Astrocyte of the spinal cord (primary cell): ENCODE measurements at regions not wholly inside any gene's neighbourhood (a gene's known extent, or its start where the extent isn't known, plus 50 kb on each side); places are given as distances from the start of the nearest gene placed in this dataset.

Source experiments
- DNase-seq: peaks from one replicate; pipeline ENCODE4 v3.0.0; 2011; ENCODE audit warnings: low read depth, low spot score
- H3K4me3 ChIP-seq: 2 replicates; pipeline ENCODE4 v1.5.1; 2011; ENCODE audit warnings: low read depth, mild to moderate bottlenecking, low read length, moderate library complexity
- in situ Hi-C: cut with HindIII; loops from 2 replicates; pipeline ENCODE4 v1.10.0; 2017; ENCODE audit warnings: low sequenced_read_pairs
- TF ChIP-seq, protein P1 (sequence below): IDR thresholded peaks from 2 replicates; pipeline ENCODE4 v1.5.1; 2012; ENCODE audit warnings: low read depth, mild to moderate bottlenecking, low read length, inconsistent platforms

DNA sequence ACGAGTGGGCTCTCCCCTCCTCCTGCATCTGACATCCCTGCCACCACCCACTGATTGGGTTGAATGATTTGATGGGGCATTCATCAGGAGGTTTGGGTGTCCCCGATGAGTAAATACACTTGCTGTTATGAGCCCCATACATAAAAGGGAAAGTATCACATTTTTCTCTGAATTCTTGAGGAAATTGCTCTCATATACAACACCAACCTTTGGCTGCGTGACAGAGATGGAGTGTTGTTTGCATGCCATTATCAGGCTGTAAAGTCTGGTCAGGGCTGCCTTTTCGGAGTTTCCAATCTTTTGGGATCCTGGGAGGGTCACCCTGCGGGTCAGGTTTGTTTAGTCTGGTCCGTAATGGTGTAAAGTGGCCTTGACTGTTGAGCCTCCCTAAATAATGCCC is 227.9 kb upstream of the SPRED2 start:
- TF ChIP-seq, protein P1, sequence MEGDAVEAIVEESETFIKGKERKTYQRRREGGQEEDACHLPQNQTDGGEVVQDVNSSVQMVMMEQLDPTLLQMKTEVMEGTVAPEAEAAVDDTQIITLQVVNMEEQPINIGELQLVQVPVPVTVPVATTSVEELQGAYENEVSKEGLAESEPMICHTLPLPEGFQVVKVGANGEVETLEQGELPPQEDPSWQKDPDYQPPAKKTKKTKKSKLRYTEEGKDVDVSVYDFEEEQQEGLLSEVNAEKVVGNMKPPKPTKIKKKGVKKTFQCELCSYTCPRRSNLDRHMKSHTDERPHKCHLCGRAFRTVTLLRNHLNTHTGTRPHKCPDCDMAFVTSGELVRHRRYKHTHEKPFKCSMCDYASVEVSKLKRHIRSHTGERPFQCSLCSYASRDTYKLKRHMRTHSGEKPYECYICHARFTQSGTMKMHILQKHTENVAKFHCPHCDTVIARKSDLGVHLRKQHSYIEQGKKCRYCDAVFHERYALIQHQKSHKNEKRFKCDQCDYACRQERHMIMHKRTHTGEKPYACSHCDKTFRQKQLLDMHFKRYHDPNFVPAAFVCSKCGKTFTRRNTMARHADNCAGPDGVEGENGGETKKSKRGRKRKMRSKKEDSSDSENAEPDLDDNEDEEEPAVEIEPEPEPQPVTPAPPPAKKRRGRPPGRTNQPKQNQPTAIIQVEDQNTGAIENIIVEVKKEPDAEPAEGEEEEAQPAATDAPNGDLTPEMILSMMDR, result no peak
- in situ Hi-C loops, result no loop called here
- H3K4me3 ChIP-seq, result no peak overlapping the region
- DNase-seq, result peak; percentile 16

DNA sequence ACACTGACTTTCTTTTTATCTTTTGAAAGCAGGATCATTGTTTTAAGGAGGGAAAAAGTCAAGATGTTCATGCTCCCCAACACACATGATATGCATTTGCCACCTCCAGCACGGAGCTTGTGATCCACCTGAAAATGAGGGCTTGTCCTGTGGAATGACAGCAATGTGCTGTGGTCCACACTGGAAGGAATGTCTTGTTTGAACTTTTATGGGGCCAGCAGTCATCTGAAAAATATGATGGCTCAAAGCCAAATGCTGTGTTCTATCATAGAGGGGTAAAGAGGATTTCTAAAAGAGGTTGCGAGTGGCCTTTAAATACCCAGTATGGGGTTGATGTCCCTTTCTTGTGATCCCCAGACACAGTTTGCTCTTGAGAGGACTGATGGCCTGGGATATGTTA is 226.5 kb upstream of the SPRED2 start:
- in situ Hi-C loops, result no loop called here
- DNase-seq, result peak; percentile 32
- H3K4me3 ChIP-seq, result no peak overlapping the region
- TF ChIP-seq, protein P1, result no peak

DNA sequence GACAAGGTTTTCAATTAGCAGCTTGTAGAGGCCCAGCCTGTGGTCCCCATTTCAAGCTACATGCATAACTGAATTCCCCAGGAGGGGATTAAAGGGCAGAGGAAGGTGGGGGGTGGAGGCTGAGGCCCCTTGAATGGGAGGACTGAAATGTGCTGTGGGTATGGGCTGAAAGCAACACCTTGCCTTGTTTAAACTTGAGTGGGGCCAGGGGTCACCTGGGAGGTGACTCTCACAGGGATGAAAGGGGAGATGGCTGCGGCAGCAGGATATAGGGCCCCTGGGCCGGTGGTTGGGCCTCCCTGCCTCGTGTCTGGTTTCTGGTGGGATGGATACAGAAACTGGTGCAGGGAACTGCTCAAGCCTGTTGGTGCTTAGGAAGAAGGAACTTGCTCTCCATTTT is 225.9 kb upstream of the SPRED2 start:
- DNase-seq, result no peak
- no peak overlapping the region for H3K4me3 ChIP-seq
- TF ChIP-seq, protein P1, result no peak
- in situ Hi-C loops, result no loop called here

DNA sequence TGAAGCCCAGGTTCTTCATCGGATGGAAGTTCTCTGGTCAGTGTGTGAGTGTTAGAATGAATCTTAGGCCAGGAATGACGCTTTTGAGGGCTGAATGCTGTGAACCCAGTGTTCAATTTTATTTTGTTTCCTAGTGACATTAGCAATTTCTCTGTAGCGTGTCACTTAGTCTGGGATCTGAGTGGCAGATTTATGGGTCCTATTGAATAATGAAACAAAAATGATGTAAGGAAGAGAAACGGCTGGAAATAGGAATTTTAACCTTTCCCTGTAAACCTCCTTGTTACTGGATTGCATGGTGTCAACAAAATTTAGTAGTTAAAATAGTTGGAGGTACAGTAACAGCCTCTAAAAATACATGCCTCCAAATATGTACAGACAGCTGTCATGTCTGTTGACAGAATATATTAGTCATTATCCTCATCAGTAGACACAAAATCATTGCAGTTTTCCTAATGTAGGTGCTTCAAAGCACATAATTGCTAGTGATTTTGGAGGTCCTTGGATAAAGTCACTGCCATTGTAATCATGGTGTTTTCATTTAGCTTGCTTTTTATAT is 223.8 kb upstream of the SPRED2 start:
- in situ Hi-C loops, result no loop called here
- H3K4me3 ChIP-seq, result no peak overlapping the region
- DNase-seq, result no peak
- TF ChIP-seq, protein P1, result no peak

DNA sequence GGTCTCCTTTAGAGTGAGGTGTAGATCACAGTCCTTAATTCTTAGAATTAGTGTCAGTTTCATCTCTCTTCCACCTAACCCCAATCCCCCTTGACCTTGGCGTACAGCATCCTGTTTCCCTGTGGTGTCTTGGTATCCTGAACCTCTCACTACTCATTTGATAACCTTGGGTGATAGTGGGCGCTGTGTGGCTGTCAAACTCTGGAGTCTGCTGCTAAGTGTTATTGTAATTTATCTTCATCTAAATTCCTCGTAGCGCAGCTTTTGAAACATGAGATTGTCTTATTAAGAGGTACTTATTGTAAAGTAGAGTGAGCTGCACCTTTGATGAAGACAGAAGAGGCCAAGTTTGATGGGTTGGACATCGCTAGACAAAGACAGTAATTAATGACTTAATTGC is 222.6 kb upstream of the SPRED2 start:
- H3K4me3 ChIP-seq, result no peak overlapping the region
- TF ChIP-seq, protein P1, result no peak
- in situ Hi-C loops, result no loop called here
- DNase-seq, result no peak

DNA sequence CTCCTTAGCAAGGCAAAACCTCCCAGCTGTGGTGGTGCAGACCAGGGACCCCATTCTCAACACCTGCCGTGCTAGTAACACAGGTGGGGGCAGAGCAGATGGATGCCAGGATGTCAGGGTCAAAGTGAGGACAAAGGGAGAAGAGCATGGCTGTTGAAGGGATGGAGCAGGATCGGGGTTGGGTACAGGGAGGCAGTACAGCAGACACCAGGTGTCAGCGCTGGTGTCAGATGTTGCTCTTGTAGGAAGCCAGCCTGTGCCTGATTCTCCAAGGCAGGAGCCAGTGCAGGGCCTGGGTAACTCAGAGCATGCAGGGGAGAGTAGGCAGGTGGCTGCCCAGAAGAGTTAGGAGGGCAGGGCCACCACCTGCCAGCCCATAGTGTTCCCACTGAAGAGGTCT is 222.1 kb upstream of the SPRED2 start:
- no peak for DNase-seq
- no peak overlapping the region for H3K4me3 ChIP-seq
- TF ChIP-seq, protein P1, result no peak
- in situ Hi-C loops, result no loop called here

DNA sequence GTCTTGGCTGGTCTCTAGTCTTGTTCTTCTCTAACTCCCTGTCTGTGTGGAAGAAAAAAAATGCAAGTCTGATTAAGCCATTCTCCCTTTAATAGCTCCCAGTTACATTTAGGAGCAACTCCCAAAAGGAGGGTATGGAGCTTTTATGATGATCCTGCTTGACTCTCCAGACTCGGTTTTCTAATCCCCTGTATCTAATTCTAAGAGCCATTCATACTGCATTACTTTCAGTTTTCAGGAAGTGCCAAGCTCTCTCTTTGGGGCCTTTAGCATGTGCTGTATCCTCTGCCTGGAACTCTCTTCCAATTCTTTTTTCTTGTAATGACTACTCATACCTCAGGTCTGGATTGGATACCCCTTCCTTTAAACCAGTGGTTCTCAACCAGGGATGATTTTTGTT is 219.7 kb upstream of the SPRED2 start:
- TF ChIP-seq, protein P1, result no peak
- no peak overlapping the region for H3K4me3 ChIP-seq
- in situ Hi-C loops, result no loop called here
- no peak for DNase-seq
